Activated CD4-positive, alpha-beta T cell treated with anti-CD3 and anti-CD28 coated beads, Interleukin-2, amount 10 ng/mL, durations not matched to agents 24 days and 14 days (primary cell): ENCODE measurements at regions not wholly inside any gene's neighbourhood (a gene's known extent, or its start where the extent isn't known, plus 50 kb on each side); places are given as distances from the start of the nearest gene placed in this dataset.
"Not testable (repeated sequence)": the region's sequence is repeated elsewhere in the genome, so short reads cannot be mapped to it uniquely, and the experiment has no call there.

Experiments
- DNase-seq: peaks from one replicate; pipeline ENCODE4 v3.0.0; 2022
- H3K27ac Mint-ChIP-seq: one replicate; pipeline ENCODE4 v1.8.0; 2022; ENCODE audit warnings: mild to moderate bottlenecking, mixed read lengths
- H3K27me3 Mint-ChIP-seq: one replicate; pipeline ENCODE4 v1.8.0; 2022; ENCODE audit warnings: mixed read lengths
- H3K36me3 Mint-ChIP-seq: one replicate; pipeline ENCODE4 v1.8.0; 2022; ENCODE audit warnings: low read depth, mild to moderate bottlenecking, mixed read lengths
- H3K4me1 Mint-ChIP-seq: one replicate; pipeline ENCODE4 v1.8.0; 2021; ENCODE audit warnings: mixed read lengths
- H3K4me3 Mint-ChIP-seq: one replicate; pipeline ENCODE4 v1.8.0; 2022; ENCODE audit warnings: mild to moderate bottlenecking, moderate library complexity, mixed read lengths
- H3K9me3 Mint-ChIP-seq: one replicate; pipeline ENCODE4 v1.8.0; 2021; ENCODE audit warnings: mixed read lengths
- intact Hi-C: fragments of 100-400 bp; cut with micrococcal nuclease; formaldehyde crosslinking; loops from one replicate; pipeline ENCODE4 v1.15.1; 2023

DNA sequence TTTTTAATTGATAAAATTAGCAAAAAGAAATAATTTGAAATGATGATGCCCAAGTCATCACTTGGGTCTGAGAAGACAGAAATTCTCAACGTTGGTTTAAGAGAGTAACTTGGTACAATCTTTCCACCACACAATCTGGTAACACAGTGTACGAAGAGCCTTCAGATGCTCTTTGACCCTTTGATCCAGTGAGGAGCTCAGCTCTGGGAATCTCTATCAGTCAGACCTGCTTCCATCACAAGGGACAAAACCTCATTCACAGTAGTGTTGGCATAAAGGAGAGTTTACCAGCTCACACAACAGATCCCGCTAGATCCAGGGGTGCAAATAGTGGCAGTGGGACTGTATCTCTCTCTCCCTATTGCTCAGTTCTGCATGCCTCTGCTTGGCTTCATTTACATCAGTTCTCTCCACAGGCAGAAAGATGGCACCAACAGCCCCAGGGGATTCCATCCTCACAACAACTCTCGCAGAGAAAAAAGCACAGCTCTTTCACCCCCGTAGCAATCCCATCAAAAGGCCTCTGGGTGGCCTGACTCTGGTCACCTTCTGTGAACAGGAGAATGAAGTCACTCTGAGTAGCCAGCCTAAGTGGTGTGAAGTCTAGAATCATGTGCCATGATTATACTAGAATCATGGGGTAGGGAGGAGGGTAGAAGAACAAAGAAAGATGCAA, 119.7 kb downstream of the ZNF281 start:
- peaks cover 15% of the 10 kb centered on the region for H3K27me3 Mint-ChIP-seq
- no peak overlapping the region for H3K27ac Mint-ChIP-seq
- DNase-seq = no peak
- H3K9me3 Mint-ChIP-seq = no peaks in the 10 kb centered on the region
- peaks cover 5% of the 10 kb centered on the region for H3K4me1 Mint-ChIP-seq
- H3K4me3 Mint-ChIP-seq = no peak overlapping the region
- intact Hi-C loops = no loop called here
- H3K36me3 Mint-ChIP-seq = no peaks in the 10 kb centered on the region

DNA sequence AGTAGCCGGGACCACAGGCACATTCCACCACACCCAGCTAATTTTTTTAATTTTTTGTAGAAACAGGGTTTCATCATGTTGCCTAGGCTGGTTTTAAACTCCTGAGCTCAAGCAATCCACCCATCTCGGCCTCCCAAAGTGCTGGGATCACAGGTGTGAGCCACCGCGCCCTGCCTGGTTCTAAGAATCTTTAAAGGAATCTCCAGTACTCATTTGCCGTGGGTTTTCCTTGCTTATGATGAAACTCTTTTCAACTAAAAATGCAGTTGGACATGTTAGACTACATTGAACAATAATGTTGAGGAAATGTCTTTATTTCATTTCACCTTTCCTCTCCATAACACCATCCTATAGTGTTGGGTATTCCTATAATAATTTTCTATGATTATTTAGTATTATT, 121.6 kb downstream of the ZNF281 start:
- H3K9me3 Mint-ChIP-seq = no peaks in the 10 kb centered on the region
- H3K36me3 Mint-ChIP-seq = no peaks in the 10 kb centered on the region
- no peak overlapping the region for H3K4me3 Mint-ChIP-seq
- intact Hi-C loops = no loop called here
- H3K27me3 Mint-ChIP-seq = peaks cover 15% of the 10 kb centered on the region
- DNase-seq = no peak
- no peak overlapping the region for H3K27ac Mint-ChIP-seq
- H3K4me1 Mint-ChIP-seq = no peaks in the 10 kb centered on the region

- intact Hi-C loops, H3K4me1 Mint-ChIP-seq, H3K4me3 Mint-ChIP-seq, DNase-seq, H3K36me3 Mint-ChIP-seq, H3K27ac Mint-ChIP-seq, H3K9me3 Mint-ChIP-seq, H3K27me3 Mint-ChIP-seq: not testable (repeated sequence)
Measured at GRCh38 chr1:200284236-200284635, 125.6 kb downstream of the ZNF281 start.

- no peak for DNase-seq
- no peak overlapping the region for H3K27ac Mint-ChIP-seq
- intact Hi-C loops = no loop called here
- no peak overlapping the region for H3K4me3 Mint-ChIP-seq
- H3K4me1 Mint-ChIP-seq = no peaks in the 10 kb centered on the region
- no peaks in the 10 kb centered on the region for H3K9me3 Mint-ChIP-seq
- no peaks in the 10 kb centered on the region for H3K36me3 Mint-ChIP-seq
- peaks cover 3% of the 10 kb centered on the region for H3K27me3 Mint-ChIP-seq
Measured at GRCh38 chr1:200282497-200283122, 127.2 kb downstream of the ZNF281 start.

DNA sequence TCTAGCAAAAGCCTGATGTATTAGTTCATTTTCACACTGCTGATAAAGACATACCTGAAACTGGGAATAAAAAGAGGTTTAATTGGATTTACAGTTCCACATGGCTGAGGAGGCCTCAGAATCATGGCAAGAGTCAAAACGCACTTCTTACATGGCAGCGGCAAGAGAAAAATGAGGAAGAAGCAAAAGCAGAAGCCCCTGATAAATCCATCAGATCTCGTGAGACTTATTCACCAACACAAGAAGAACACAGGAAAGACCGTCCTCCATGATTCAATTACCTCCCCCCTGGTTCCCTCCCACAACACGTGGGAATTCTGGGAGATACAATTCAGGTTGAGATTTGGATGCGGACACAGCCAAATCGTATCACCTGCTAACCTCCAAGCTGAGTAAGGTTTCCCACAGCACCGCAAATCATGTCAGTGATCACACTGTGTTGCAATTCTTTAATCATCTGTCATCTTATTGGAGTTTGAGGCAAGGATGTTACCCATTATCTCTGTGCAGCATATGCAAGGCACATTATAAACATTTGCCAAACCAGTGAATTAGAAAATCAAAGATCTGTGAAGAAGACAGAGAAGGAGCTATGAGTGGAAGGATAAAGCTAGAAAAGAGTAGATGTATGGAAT, 128.5 kb downstream of the ZNF281 start:
- no peaks in the 10 kb centered on the region for H3K9me3 Mint-ChIP-seq
- DNase-seq = no peak
- H3K4me1 Mint-ChIP-seq = no peaks in the 10 kb centered on the region
- no peak overlapping the region for H3K4me3 Mint-ChIP-seq
- intact Hi-C loops = no loop called here
- H3K27me3 Mint-ChIP-seq = peaks cover 9% of the 10 kb centered on the region
- no peak overlapping the region for H3K27ac Mint-ChIP-seq
- H3K36me3 Mint-ChIP-seq = no peaks in the 10 kb centered on the region

GRCh38 chr1:200279810-200280411, 129.9 kb downstream of the ZNF281 start:
- Mint-ChIP-seq H3K4me1 (no peaks in the 10 kb centered on the region), H3K36me3 (no peaks in the 10 kb centered on the region), H3K27ac (no peak overlapping the region), H3K27me3 (peaks cover 14% of the 10 kb centered on the region), H3K9me3 (no peaks in the 10 kb centered on the region), H3K4me3 (no peak overlapping the region)
- intact Hi-C loops = loop anchor here (1.0 to 10.0 kb wide), 2 partner anchors 208 to 595 kb away; no protein-coding TSS in a partner anchor
- peak; percentile 79 for DNase-seq

DNA sequence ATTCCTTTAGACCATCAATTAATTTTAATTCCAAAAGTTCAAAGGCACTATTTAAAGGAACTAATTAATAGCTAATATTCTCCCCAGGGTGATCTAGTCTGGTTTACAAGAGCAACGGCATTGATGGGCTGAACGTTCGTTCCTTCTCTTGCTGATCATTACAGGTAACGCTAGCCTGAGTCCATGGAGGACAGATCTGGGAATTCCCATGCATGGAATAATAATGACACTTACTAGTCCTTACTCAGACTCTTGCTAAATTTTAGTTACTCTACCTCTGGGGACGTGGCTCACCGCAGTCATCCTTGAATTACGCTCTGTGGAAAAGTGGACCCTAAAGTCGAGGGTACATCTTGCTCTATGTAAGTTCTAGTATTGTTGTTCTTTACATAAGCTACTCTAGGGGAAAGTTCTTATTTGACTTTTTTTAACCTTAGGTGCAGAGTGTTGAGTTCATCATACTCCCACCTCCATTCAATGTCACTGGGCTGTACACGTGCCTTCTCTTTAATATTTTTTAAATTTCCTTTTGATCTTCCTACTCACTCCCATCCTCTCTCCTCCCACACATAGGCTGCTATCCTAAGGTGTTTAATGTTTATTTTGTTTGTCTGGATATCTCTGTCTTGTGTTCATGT, 133.9 kb downstream of the ZNF281 start:
- no peak for DNase-seq
- Mint-ChIP-seq H3K27ac (no peak overlapping the region), H3K9me3 (no peaks in the 10 kb centered on the region), H3K4me1 (peaks cover 8% of the 10 kb centered on the region), H3K27me3 (peaks cover 14% of the 10 kb centered on the region), H3K4me3 (no peak overlapping the region), H3K36me3 (no peaks in the 10 kb centered on the region)
- intact Hi-C loops = loop anchor here (2.0 to 10.0 kb wide), 2 partner anchors 137 to 591 kb away; no protein-coding TSS in a partner anchor

GRCh38 chr1:200275415-200275814, 134.4 kb downstream of the ZNF281 start:
- no peak for DNase-seq
- Mint-ChIP-seq H3K27ac (no peak overlapping the region), H3K4me3 (no peak overlapping the region), H3K27me3 (peaks cover 14% of the 10 kb centered on the region), H3K4me1 (peaks cover 8% of the 10 kb centered on the region), H3K9me3 (no peaks in the 10 kb centered on the region), H3K36me3 (no peaks in the 10 kb centered on the region)
- intact Hi-C loops = loop anchor here (10.0 kb wide), 1 partner anchor 591 kb away; no protein-coding TSS in a partner anchor

- Mint-ChIP-seq H3K4me3 (no peak overlapping the region), H3K4me1 (peaks cover 8% of the 10 kb centered on the region), H3K9me3 (no peaks in the 10 kb centered on the region), H3K27ac (no peak overlapping the region), H3K27me3 (peaks cover 13% of the 10 kb centered on the region), H3K36me3 (no peaks in the 10 kb centered on the region)
- no peak for DNase-seq
- intact Hi-C loops = loop anchor here (10.0 kb wide), 1 partner anchor 589 kb away; no protein-coding TSS in a partner anchor
Measured at GRCh38 chr1:200274116-200274515, 135.7 kb downstream of the ZNF281 start.

DNA sequence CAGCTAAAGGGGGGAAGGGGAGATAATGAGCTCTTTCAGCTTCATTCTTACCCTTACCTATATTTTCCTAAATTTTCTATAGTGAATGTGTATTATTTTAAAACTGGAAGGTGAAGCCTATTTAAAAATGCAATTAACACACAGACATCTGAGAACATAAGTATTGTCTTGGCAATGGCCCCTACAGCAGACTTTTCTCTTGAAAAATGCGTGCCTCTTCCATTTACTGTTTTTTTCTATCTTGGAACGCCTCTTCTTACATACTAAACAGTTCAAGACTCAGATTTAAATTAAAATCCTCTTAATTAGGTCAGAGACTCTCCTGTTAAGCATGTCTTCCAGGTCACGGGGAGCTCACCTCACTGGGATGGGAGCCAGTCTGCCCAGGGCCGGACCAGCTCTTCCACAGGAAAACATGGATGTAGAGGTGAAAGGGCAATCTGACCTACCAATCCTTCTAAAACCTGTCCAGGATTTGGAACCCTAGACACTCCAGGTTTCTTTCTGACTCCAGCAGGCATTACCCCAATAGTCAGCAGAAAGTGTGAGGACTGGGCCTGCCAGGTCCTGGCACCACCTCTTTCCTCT, 137.3 kb downstream of the ZNF281 start:
- Mint-ChIP-seq H3K27ac (no peak overlapping the region), H3K27me3 (peaks cover 11% of the 10 kb centered on the region), H3K4me1 (peaks cover 8% of the 10 kb centered on the region), H3K4me3 (no peak overlapping the region), H3K9me3 (no peaks in the 10 kb centered on the region), H3K36me3 (no peaks in the 10 kb centered on the region)
- intact Hi-C loops = loop anchor here (10.0 kb wide), 1 partner anchor 588 kb away; no protein-coding TSS in a partner anchor
- DNase-seq = no peak

DNA sequence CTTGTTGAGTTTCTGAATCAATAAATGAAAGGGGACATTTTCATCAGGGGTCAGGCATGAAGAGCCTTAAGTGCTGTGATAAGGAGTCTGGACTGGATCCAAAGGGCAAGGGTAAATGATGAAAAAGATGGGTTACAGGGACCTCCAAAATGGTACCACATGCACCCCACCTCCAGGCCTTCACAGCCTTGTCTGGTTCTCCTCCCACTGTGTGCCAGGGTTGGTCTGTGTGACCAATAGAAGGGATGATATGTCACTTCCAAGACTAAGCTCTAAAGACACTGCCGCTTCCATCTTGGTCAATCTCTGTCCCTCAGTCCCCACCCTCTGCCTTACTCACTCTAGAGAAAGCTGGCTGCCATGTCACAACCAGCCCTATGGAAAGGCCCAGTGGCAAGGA, 140.6 kb downstream of the ZNF281 start:
- Mint-ChIP-seq H3K4me3 (no peak overlapping the region), H3K27ac (no peak overlapping the region), H3K9me3 (no peaks in the 10 kb centered on the region), H3K4me1 (peaks cover 8% of the 10 kb centered on the region), H3K27me3 (peaks cover under 1% of the 10 kb centered on the region), H3K36me3 (no peaks in the 10 kb centered on the region)
- DNase-seq = no peak
- intact Hi-C loops = no loop called here

- Mint-ChIP-seq H3K4me1 (peaks cover under 1% of the 10 kb centered on the region), H3K9me3 (no peaks in the 10 kb centered on the region), H3K27ac (no peak overlapping the region), H3K36me3 (no peaks in the 10 kb centered on the region), H3K27me3 (peaks cover 6% of the 10 kb centered on the region), H3K4me3 (no peak overlapping the region)
- no peak for DNase-seq
- intact Hi-C loops = no loop called here
Measured at GRCh38 chr1:200267937-200268336, 141.9 kb downstream of the ZNF281 start.

DNA sequence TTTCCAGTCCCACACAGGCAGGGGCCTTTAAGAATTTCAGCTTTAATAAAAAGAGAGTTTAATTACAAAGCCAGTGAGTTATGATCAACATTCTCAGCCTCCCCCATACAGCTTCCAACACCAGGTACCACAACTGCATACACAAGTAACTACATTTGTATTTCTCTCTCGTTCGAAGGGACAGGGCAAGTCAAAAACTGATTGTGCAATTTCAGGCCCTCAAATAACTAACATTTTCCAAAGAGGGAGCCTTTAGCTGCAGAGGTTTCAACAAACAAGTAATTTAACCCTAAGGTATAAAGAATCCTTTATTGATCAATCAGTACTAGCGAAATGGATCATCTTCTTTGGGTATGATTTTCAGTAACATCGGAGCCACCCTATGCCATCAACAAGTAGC, 142.4 kb downstream of the ZNF281 start:
- Mint-ChIP-seq H3K4me1 (no peaks in the 10 kb centered on the region), H3K4me3 (no peak overlapping the region), H3K9me3 (no peaks in the 10 kb centered on the region), H3K36me3 (no peaks in the 10 kb centered on the region), H3K27ac (no peak overlapping the region), H3K27me3 (peaks cover 7% of the 10 kb centered on the region)
- DNase-seq = no peak
- intact Hi-C loops = no loop called here
